ENCODE measurements at regions not wholly inside any gene's neighbourhood (a gene's known extent, or its start where the extent isn't known, plus 50 kb on each side); places are given as distances from the start of the nearest gene placed in this dataset.

DNA sequence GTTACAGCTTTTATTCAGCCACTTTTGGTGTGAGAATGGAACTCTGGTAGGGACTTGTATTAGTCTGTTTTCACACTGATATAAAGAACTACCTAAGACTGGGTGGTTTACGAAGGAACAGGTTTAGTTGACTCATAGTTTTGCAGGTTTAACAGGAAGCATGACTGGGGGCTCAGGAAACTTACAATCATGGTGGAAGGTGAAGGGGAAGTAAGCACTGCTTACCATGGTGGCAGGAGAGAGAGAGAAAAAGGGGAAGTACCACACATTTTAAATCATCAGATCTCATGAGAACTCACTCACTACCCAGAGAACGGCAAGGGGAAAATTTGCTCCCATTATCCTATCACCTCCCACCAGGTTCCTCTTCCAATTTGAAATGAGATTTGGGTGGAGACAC lies 942.2 kb downstream of the PCDH17 start (continued):
- TF ChIP-seq, protein P1, sequence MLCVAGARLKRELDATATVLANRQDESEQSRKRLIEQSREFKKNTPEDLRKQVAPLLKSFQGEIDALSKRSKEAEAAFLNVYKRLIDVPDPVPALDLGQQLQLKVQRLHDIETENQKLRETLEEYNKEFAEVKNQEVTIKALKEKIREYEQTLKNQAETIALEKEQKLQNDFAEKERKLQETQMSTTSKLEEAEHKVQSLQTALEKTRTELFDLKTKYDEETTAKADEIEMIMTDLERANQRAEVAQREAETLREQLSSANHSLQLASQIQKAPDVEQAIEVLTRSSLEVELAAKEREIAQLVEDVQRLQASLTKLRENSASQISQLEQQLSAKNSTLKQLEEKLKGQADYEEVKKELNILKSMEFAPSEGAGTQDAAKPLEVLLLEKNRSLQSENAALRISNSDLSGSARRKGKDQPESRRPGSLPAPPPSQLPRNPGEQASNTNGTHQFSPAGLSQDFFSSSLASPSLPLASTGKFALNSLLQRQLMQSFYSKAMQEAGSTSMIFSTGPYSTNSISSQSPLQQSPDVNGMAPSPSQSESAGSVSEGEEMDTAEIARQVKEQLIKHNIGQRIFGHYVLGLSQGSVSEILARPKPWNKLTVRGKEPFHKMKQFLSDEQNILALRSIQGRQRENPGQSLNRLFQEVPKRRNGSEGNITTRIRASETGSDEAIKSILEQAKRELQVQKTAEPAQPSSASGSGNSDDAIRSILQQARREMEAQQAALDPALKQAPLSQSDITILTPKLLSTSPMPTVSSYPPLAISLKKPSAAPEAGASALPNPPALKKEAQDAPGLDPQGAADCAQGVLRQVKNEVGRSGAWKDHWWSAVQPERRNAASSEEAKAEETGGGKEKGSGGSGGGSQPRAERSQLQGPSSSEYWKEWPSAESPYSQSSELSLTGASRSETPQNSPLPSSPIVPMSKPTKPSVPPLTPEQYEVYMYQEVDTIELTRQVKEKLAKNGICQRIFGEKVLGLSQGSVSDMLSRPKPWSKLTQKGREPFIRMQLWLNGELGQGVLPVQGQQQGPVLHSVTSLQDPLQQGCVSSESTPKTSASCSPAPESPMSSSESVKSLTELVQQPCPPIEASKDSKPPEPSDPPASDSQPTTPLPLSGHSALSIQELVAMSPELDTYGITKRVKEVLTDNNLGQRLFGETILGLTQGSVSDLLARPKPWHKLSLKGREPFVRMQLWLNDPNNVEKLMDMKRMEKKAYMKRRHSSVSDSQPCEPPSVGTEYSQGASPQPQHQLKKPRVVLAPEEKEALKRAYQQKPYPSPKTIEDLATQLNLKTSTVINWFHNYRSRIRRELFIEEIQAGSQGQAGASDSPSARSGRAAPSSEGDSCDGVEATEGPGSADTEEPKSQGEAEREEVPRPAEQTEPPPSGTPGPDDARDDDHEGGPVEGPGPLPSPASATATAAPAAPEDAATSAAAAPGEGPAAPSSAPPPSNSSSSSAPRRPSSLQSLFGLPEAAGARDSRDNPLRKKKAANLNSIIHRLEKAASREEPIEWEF (IDR thresholded peaks at IDR 0.05; ENCODE audit: insufficient replicate concordance, low read depth, low read length), result no peak
- TF ChIP-seq RAD21 (IDR thresholded peaks at IDR 0.05; ENCODE audit: insufficient read depth, low read depth, low read length), result no peak
- no peak for TF ChIP-seq HCFC1 (IDR thresholded peaks at IDR 0.05; ENCODE audit: low read length)
- no peak for TF ChIP-seq SRF (IDR thresholded peaks at IDR 0.05; ENCODE audit: low read depth in 2 of 2, low read length in 2 of 2)
- no peak for TF ChIP-seq NBN (IDR thresholded peaks at IDR 0.05)

GRCh38 chr13:58574791-58575190 lies 943.2 kb downstream of the PCDH17 start:
- TF ChIP-seq KDM1A (IDR thresholded peaks at IDR 0.05; ENCODE audit: borderline replicate concordance), result no peak
- TF ChIP-seq ESRRA (IDR thresholded peaks at IDR 0.05; ENCODE audit: low read length), result no peak
- no peak for TF ChIP-seq RCOR1 (conservative IDR thresholded peaks at IDR 0.05; ENCODE audit: low read depth, low read length)
- no peak for TF ChIP-seq BCLAF1 (IDR thresholded peaks at IDR 0.05)
- DNase-seq (ENCODE audit: low read depth, low spot score) (no peak), ATAC-seq (no peak), FAIRE-seq (no peak)
- Histone ChIP-seq H2AFZ (ENCODE audit: control insufficient read depth, low read depth, low read length) (no peak overlapping the region), H3K79me2 (ENCODE audit: control insufficient read depth, insufficient read depth, low read length) (no peaks in the 10 kb centered on the region), H4K20me1 (ENCODE audit: control insufficient read depth, insufficient read depth) (no peaks in the 10 kb centered on the region), H3K9me3 (replicated peaks; ENCODE audit: control insufficient read depth, insufficient read depth, low read length) (no peaks in the 10 kb centered on the region; the same call in 2 of the 3 replicates), H3K27me3 (replicated peaks in 1 of 2; ENCODE audit: control insufficient read depth in 2 of 2, insufficient read depth in 2 of 2, low read length in 1 of 2) (no peaks in the 10 kb centered on the region), H3K36me3 (ENCODE audit: control insufficient read depth in 2 of 2, insufficient read depth in 2 of 2, low read length in 1 of 2) (no peaks in the 10 kb centered on the region), H3K4me1 (ENCODE audit: control insufficient read depth, insufficient read depth, low read length) (no peaks in the 10 kb centered on the region), H3K4me2 (ENCODE audit: control insufficient read depth, insufficient read depth) (no peak overlapping the region), H3K9ac (ENCODE audit: control insufficient read depth, insufficient read depth, low read length) (no peak overlapping the region), H3K27ac (ENCODE audit: control insufficient read depth, insufficient read depth) (no peak overlapping the region), H3K4me3 (no peak overlapping the region)
- no TSS peak for BruUV-seq (replicated peaks)
- ChIA-PET CTCF (interaction anchor here (0.6 kb wide), 1 partner anchor 28 kb away, joined by 3 read pairs; no protein-coding TSS in a partner anchor), POLR2A (no interaction called here), SMC1A (ENCODE audit: uncharacterized antibody, unreplicated experiment) (no interaction called here), RAD21 (ENCODE audit: unreplicated experiment) (no interaction called here)
- in situ Hi-C loops (cut with MboI) (no loop called here), intact Hi-C loops (cut with micrococcal nuclease; ENCODE audit: unreplicated experiment) (no loop called here)
